ES-I3 (cell line): ENCODE measurements at regions not wholly inside any gene's neighbourhood (a gene's known extent, or its start where the extent isn't known, plus 50 kb on each side); places are given as distances from the start of the nearest gene placed in this dataset.

Experiments
- H3K36me3 ChIP-seq: 2 replicates; pipeline ENCODE4 v1.6.1; 2013; ENCODE audit warnings: mild to moderate bottlenecking, low read length, control low read depth, moderate library complexity; ENCODE audit not compliant: insufficient read depth
- H3K4me1 ChIP-seq: 2 replicates; pipeline ENCODE4 v1.6.1; 2013; ENCODE audit warnings: mild to moderate bottlenecking, control low read depth, low read length; ENCODE audit not compliant: insufficient read depth
- H3K9ac ChIP-seq: 2 replicates; pipeline ENCODE4 v1.6.1; 2013; ENCODE audit warnings: low read depth, mild to moderate bottlenecking, low read length, moderate library complexity
- H3K9me3 ChIP-seq: 2 replicates; pipeline ENCODE4 v1.6.1; 2013; ENCODE audit warnings: mild to moderate bottlenecking, low read length, moderate library complexity; ENCODE audit not compliant: control insufficient read depth, insufficient read depth

DNA sequence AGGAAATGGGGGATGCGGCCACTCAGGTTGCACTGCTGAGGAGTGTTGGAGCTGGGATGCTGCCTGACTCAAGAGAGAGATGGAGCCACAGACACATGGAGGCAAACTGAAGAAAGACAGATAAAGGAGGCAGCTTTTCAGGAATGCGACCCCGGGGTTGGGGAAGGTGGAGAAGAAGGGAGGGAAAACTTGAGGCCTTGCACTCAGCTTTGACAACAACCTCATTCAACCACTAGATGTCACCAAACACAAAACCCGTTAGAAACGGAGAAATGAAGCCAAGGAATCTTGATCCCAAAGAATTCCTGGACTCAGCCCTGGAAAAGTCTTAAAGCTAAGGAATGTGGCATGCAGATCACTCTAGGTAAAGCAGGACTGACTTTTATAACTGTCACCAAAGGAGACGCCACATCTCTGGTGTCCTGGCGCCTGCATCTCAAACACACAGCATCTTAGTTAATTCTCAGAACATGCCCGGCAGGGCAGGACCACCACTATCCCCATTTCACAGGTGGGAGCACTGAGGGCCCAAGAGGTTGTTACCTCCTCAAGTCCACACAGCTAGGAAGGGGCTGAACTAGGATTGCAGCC is 59.6 kb upstream of the LMCD1 start:
- peaks cover 16% of the 10 kb centered on the region for H3K4me1 ChIP-seq
- H3K36me3 ChIP-seq, result no peaks in the 10 kb centered on the region
- no peaks in the 10 kb centered on the region; the same call in 1 of the 2 replicates for H3K9me3 ChIP-seq
- H3K9ac ChIP-seq, result no peak overlapping the region

DNA sequence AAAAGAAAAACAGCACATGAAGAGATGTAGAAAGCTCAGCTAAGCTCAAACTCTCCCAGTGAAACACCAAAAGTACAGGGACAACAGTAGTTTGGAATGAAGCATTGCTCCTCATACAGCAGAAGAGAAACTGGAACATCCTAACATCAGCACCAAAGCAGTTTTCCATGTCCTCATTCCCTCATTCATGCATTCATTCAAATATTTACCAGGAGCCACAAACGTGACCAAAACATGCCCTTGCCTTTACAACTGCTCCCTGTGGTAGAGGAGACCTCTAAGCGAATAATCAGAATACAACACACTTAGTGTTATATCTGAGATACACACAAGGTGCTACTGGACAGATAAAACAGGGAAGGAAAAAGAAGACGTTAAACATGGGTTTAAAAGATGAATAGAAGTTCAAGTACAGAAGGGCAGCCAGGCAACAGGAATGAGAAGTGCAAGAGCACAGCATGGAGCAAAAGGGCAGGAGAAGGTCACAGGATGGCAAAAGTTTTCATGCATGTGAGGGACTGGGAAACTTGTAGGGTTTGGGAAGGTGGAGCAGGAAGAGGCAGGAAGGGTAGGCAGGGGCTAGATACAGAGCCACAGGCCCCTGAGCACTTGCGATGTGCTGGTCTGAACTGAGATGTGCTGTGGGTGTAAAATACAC is 58.5 kb upstream of the LMCD1 start:
- peaks cover 16% of the 10 kb centered on the region for H3K4me1 ChIP-seq
- no peaks in the 10 kb centered on the region for H3K36me3 ChIP-seq
- H3K9ac ChIP-seq, result no peak overlapping the region
- H3K9me3 ChIP-seq, result no peaks in the 10 kb centered on the region; the same call in 1 of the 2 replicates

DNA sequence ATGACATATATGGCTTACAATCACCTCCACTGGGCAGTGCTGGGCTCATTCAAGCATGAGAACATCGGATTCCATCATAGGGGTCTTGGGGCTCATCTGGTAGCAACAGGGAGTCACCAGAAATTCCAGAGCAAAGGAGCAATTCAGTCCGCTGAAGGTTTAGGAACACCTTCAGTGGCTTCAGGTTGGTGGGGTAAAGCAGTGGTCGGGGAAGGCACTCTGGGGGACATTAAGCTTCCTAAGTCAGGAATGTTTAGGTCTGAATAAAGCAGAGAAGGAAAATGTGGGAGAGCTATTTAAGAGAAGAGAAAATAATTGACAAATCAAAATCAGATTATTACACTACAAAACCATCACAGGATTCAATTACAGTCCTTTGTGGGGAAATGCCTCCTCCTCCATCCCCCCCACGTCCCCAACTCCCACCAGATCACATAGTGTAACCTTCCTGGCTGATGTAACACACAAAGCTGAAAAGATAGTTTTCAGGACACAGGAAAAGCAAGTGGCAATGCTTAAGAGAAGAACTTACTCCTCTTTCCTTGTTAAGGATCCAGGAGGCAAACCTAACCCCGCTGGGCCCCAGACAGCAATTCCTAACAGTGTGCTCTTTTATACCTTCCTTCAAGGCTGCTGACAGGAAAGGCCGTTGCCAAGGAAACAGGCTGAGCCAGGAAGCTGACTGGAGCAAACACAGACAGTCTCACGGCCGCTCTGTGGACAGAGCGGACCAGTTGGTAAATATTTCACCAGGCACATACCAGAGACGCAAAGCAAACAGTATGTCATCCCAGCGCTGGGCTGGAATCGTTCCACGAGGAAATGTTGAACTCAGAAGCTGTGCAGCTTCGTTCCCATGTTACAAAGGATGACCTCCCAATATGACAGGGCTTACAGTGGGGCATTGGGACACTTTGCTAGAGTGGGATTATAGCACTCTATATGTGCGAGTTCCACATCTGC is 57.5 kb upstream of the LMCD1 start:
- H3K9me3 ChIP-seq, result no peaks in the 10 kb centered on the region
- H3K4me1 ChIP-seq, result peaks cover 16% of the 10 kb centered on the region
- H3K9ac ChIP-seq, result no peak overlapping the region

DNA sequence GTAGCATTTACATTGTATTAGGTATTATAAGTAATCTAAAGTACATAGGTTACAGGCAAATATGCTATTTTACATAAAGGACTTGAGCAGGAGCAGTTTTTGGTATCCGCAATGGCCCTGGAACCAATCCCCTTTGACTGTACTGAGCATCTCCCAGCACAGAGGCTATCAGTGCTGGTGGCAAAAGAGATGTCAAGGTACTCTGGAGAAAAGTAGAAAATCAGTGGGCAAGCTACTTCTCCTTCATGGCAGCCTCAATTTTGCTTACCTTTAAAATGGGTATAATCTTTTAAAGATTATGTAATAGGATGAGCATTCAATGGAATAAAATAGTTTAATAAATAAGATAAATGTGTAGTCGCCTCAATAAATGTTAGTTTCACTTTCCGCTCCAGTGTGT is 56.7 kb upstream of the LMCD1 start:
- Histone ChIP-seq H3K4me1 (peaks cover 16% of the 10 kb centered on the region), H3K9ac (no peak overlapping the region), H3K36me3 (no peaks in the 10 kb centered on the region), H3K9me3 (no peaks in the 10 kb centered on the region)

More for the DNA sequence above, 57.5 kb upstream of the LMCD1 start:
- H3K36me3 ChIP-seq, result no peaks in the 10 kb centered on the region

DNA sequence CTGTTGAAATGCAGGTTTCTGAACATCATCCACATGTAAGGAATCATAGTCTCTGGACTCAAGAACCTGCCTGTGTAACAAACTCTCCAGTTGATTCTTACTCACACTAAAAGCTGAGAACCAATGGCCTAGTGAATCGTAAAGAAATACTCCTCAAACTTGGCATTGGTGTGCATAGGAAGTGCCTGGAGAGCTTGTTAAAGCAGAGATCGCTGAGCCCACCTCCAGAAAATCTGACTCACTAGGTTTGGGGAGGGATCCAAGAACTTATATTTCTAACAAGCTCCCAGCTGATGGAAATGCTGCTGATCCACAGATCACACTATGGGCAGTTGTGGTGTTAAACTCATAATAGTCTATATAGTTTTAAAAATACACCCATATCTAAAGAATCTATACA is 55.8 kb upstream of the LMCD1 start:
- no peaks in the 10 kb centered on the region for H3K9me3 ChIP-seq
- no peak overlapping the region for H3K9ac ChIP-seq
- H3K4me1 ChIP-seq, result peaks cover 16% of the 10 kb centered on the region
- H3K36me3 ChIP-seq, result no peaks in the 10 kb centered on the region

DNA sequence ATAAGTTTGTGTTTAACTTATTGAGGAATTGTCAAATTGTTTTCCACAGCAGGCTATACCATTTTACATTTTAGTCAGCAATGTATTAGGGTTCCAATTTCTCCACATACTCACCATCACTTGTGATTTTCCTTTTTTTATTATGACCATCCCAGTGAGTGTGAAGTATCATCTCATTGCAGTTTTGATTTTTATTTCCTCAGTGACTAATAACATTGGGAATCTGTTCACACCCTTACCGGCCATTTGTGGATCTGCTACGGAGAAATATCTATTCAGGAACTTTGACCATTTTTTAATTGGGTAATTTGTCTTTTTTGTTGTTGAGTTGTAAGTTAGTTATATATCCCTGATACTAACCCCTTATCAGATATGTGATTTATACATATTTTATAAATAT is 54.8 kb upstream of the LMCD1 start:
- Histone ChIP-seq H3K4me1 (peaks cover 16% of the 10 kb centered on the region), H3K36me3 (no peaks in the 10 kb centered on the region), H3K9ac (no peak overlapping the region), H3K9me3 (no peaks in the 10 kb centered on the region)

DNA sequence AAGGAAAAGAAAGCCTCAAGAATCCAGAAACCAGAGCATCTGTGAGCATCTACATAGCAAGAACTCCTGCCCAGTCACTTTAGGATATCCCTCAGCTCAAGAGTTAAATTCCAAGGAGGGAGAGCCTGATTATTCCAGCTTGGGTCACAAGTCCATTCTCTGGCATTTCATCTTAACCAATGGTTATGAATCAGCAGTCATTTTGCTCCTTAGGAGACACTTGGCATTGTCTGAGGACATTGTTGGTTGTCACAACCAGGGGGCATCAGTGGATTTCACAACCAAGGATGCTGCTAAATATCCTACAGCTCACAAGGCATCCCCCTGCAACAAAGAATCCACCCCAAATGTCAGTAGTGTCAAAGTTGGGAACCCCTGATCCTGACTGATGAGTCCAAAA is 51.0 kb upstream of the LMCD1 start:
- Histone ChIP-seq H3K9ac (no peak overlapping the region), H3K36me3 (no peaks in the 10 kb centered on the region), H3K9me3 (no peaks in the 10 kb centered on the region), H3K4me1 (no peaks in the 10 kb centered on the region; the same call in 1 of the 2 replicates)

DNA sequence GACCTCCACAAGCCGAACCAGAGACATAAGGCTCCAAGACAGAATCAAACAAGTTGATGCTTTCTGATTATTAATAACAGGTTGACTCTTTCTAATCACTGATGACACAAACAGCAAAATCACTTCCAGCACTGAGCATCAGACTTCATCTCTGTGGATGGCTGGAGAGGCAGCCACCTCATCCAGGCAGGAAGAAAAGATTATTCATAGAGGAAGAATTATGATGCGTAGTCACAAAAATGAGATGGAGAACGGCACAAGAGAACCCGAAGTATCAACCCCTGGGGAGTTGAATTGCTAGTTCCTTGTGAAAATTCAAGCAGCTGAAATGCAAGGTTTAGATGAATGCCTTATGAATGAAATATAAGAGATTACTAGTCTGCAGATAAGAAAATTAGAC is 49.9 kb upstream of the LMCD1 start:
- H3K9me3 ChIP-seq, result no peaks in the 10 kb centered on the region
- H3K9ac ChIP-seq, result no peak overlapping the region
- H3K4me1 ChIP-seq, result peaks cover 6% of the 10 kb centered on the region; the same call in 1 of the 2 replicates
- H3K36me3 ChIP-seq, result no peaks in the 10 kb centered on the region
